ENCODE measurements at regions not wholly inside any gene's neighbourhood (a gene's known extent, or its start where the extent isn't known, plus 50 kb on each side); places are given as distances from the start of the nearest gene placed in this dataset.
A peak's percentile ranks its signal among the peaks of the same experiment; 100 is the strongest.
"Not testable (repeated sequence)": the region's sequence is repeated elsewhere in the genome, so short reads cannot be mapped to it uniquely, and the experiment has no call there.

DNA sequence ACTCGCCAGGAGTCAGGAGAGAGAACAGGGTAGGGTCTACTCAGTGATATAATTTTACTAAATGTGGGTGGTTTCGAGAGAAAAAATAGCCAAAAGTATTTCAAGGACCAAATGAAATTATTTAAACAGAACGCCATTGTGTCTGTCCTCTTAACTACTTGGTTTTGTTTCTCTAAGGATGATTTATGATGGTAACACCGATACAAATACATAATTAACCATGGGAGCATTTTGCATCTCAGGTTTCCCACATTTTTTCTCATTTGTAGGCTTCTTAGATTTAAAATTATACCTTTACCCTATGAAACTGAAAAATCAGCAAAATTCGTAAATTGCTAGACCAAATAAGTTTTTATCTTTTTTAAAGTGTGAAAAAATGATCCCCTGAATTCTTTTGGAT is 188.2 kb downstream of the ZFP64 start:
- TF ChIP-seq, protein P1, sequence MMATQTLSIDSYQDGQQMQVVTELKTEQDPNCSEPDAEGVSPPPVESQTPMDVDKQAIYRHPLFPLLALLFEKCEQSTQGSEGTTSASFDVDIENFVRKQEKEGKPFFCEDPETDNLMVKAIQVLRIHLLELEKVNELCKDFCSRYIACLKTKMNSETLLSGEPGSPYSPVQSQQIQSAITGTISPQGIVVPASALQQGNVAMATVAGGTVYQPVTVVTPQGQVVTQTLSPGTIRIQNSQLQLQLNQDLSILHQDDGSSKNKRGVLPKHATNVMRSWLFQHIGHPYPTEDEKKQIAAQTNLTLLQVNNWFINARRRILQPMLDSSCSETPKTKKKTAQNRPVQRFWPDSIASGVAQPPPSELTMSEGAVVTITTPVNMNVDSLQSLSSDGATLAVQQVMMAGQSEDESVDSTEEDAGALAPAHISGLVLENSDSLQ (IDR thresholded peaks at IDR 0.05), result 0 out of 2 replicates have a peak, but pooled peaks have one; percentile 25
- TF ChIP-seq BHLHE40 (IDR thresholded peaks at IDR 0.05; ENCODE audit: borderline replicate concordance) (no peak), SUZ12 (IDR thresholded peaks at IDR 0.05) (no peak)

DNA sequence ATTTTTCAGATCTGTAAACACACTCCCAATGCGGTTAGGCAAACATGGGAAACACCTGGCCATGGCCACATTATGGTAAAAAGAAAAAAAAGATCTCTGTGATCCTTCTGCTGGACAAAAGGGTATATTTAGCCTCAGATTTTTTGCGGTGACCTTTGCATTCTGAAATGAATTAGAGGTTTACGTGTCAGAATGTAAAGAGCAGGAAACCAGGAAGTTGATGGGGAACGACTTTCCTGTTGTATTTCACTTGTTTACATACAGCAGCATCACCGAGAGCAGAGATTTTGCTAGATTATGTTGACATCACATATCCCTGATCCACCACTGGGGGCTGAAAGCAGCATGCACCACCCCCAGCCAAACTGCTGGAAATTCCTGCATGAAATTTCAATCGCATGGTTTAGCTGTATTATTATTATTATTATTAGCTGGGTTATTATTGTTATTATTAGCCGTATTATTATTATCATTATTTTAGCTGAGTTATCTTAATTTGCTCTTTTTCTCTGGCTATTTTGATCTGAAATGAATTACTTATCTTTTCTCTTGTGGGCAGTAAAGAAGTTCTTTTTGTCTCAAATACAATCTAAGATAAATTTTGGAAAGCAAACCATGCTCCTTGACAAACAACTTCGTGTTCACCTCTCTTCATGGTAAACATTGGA is 189.4 kb downstream of the ZFP64 start:
- CTCF ChIA-PET, result no interaction called here
- peak; percentile 23 for DNase-seq (ENCODE audit: extremely low spot score)
- TF ChIP-seq LEF1 (IDR thresholded peaks at IDR 0.05; ENCODE audit: borderline replicate concordance) (no peak), ARNT (IDR thresholded peaks at IDR 0.05) (no peak), CTBP1 (IDR thresholded peaks at IDR 0.05; ENCODE audit: borderline replicate concordance) (no peak)
- POLR2A ChIA-PET, result no interaction called here

More for the DNA sequence above, 188.2 kb downstream of the ZFP64 start:
- POLR2A ChIA-PET, result no interaction called here
- no peak for DNase-seq (ENCODE audit: extremely low spot score)
- CTCF ChIA-PET, result no interaction called here

DNA sequence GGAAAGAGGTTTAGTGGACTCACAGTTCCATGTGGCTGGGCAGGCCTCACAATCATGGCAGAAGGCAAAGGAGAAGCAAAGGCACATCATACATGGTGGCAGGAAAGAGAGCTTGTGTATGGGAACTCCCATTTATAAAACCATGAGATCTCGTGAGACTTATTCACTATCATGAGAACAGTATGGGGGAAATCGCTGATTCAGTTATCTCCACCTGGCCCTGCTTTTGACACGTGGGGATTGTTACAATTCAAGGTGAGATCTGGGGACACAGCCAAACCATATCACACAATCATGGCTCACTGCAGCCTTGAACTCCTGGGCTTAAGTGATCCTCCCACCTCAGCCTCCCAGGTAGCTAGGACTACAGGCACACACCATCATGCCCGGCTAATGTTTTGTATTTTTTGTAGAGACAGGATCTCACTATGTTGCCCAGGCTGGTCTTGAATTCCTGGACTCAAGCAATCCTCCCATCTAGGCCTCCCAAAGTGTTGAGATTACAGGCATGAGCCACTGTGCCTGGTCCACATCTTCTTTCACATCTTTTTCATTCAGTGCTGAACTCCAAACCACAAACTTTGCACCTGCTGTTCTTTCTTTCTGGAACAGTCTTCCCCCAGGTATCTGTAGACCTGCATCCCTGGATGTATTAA is 194.2 kb downstream of the ZFP64 start:
- DNase-seq (ENCODE audit: extremely low spot score); POLR2A ChIA-PET; CTCF ChIA-PET: not testable (repeated sequence)

- CTCF ChIA-PET, result no interaction called here
Observed at GRCh38 chr20:51995551-51995951, 193.2 kb upstream of the SALL4 start.

DNA sequence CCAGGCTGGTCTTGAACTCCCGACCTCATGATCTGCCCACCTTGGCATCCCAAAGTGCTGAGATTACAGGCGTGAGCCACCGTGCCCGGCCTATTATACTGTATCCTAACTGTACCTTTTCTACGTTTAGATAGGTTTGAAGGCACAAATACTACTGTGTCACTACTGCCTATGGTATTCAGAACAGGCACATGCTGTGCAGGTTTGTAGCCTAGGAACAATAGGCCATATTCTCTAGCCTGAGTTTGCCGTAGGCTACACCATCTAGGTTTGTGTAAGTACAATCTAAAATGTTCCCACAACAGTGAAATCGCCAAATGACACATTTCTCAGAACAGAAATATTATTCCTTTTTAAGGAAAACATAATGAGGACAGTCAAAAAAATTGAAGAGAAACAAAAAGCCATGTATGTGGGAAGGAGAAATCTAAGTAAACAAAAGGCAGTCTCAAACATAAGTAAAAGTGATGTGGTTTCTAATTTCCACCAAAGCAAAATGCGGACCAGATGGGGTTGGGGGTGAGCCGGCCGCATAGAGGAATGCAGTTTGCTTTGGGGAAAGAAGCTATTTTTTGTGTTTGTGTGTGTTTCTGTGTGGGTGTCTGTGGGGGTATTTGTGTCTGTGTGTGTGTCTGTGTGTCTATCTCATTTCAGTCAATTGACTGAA is 192.6 kb upstream of the SALL4 start:
- ChIA-PET CTCF (no interaction called here), POLR2A (interaction anchor here (0.6 kb wide), 1 partner anchor 119 kb away, joined by 3 read pairs; no protein-coding TSS in a partner anchor)
- no peak for TF ChIP-seq FOXA1 (IDR thresholded peaks at IDR 0.05)
- no peak for TF ChIP-seq TARDBP (IDR thresholded peaks at IDR 0.05)
- TF ChIP-seq LEF1 (IDR thresholded peaks at IDR 0.05; ENCODE audit: borderline replicate concordance), result no peak
- TF ChIP-seq SUZ12 (IDR thresholded peaks at IDR 0.05), result no peak
- TF ChIP-seq, protein P1 (IDR thresholded peaks at IDR 0.05), result no peak
- TF ChIP-seq FOXM1 (IDR thresholded peaks at IDR 0.05; ENCODE audit: borderline replicate concordance), result no peak
- no peak for TF ChIP-seq BHLHE40 (IDR thresholded peaks at IDR 0.05; ENCODE audit: borderline replicate concordance)
- TF ChIP-seq FOXK2 (IDR thresholded peaks at IDR 0.05), result no peak
- TF ChIP-seq CTBP1 (IDR thresholded peaks at IDR 0.05; ENCODE audit: borderline replicate concordance), result no peak
- no peak for DNase-seq (ENCODE audit: extremely low spot score)

More at GRCh38 chr20:51995551-51995951, 193.2 kb upstream of the SALL4 start:
- POLR2A ChIA-PET, result interaction anchor here (0.6 kb wide), 1 partner anchor 120 kb away, joined by 3 read pairs; no protein-coding TSS in a partner anchor
- TF ChIP-seq, protein P1 (IDR thresholded peaks at IDR 0.05), result no peak
- no peak for TF ChIP-seq SP1 (IDR thresholded peaks at IDR 0.05)
- no peak for TF ChIP-seq TARDBP (IDR thresholded peaks at IDR 0.05)
- TF ChIP-seq FOXK2 (IDR thresholded peaks at IDR 0.05), result no peak
- no peak for TF ChIP-seq SUZ12 (IDR thresholded peaks at IDR 0.05)
- TF ChIP-seq LEF1 (IDR thresholded peaks at IDR 0.05; ENCODE audit: borderline replicate concordance), result no peak
- no peak for TF ChIP-seq NFRKB (IDR thresholded peaks at IDR 0.05)
- TF ChIP-seq ELF4 (IDR thresholded peaks at IDR 0.05), result no peak
- TF ChIP-seq HDGF (IDR thresholded peaks at IDR 0.05; ENCODE audit: borderline replicate concordance), result no peak
- no peak for TF ChIP-seq BHLHE40 (IDR thresholded peaks at IDR 0.05; ENCODE audit: borderline replicate concordance)
- TF ChIP-seq L3MBTL2 (conservative IDR thresholded peaks at IDR 0.05), result no peak
- TF ChIP-seq ZNF384 (IDR thresholded peaks at IDR 0.05), result no peak
- TF ChIP-seq CTBP1 (IDR thresholded peaks at IDR 0.05; ENCODE audit: borderline replicate concordance), result no peak
- DNase-seq (ENCODE audit: extremely low spot score), result no peak

- POLR2A ChIA-PET, result no interaction called here
- CTCF ChIA-PET, result interaction anchor here (0.7 kb wide), 1 partner anchor 17 kb away, joined by 3 read pairs; no protein-coding TSS in a partner anchor
Observed at GRCh38 chr20:51987812-51988211, 185.5 kb upstream of the SALL4 start.

More at GRCh38 chr20:51987812-51988211, 185.5 kb upstream of the SALL4 start:
- DNase-seq (ENCODE audit: extremely low spot score), result no peak
- TF ChIP-seq HDGF (IDR thresholded peaks at IDR 0.05; ENCODE audit: borderline replicate concordance) (no peak), ARNT (IDR thresholded peaks at IDR 0.05) (no peak), L3MBTL2 (conservative IDR thresholded peaks at IDR 0.05) (no peak), SP1 (IDR thresholded peaks at IDR 0.05) (no peak), CTBP1 (IDR thresholded peaks at IDR 0.05; ENCODE audit: borderline replicate concordance) (no peak), TARDBP (IDR thresholded peaks at IDR 0.05) (no peak)
